CD4-positive, alpha-beta T cell (primary cell): ENCODE measurements at regions not wholly inside any gene's neighbourhood (a gene's known extent, or its start where the extent isn't known, plus 50 kb on each side); places are given as distances from the start of the nearest gene placed in this dataset.

ENCODE experiments used
- ATAC-seq: fragments of 200-7000 bp; cut with Tn5 transposase; one replicate; pipeline ENCODE4 v1.10.0; 2022; ENCODE audit warnings: mild to moderate bottlenecking; ENCODE audit not compliant: poor library complexity
- CTCF ChIA-PET: fragments of 350-600 bp; sonication (Branson Sonifier 250); formaldehyde crosslinking; loops from one replicate; lab custom pipeline; 2021; ENCODE audit warnings: antibody characterized with exemption, inconsistent platforms; lab: Charles Lee
- POLR2A ChIA-PET: fragments of 350-600 bp; sonication (Branson Sonifier 250); formaldehyde crosslinking; loops from one replicate; lab custom pipeline; 2021; ENCODE audit warnings: antibody characterized with exemption, inconsistent platforms; lab: Charles Lee
- DNase-seq, 14 experiments: peaks; one replicate each; pipeline ENCODE4 v3.0.0-alpha.2; 2013 to 2020; ENCODE audit warnings: mixed read lengths in 2 of 14
- H3K27ac ChIP-seq, 2 donors: one replicate each; pipeline versions ENCODE4 v1.5.1 to v1.7.0; 2013; ENCODE audit warnings: low read length in 2 of 2, low read depth in 1 of 2, mild to moderate bottlenecking in 1 of 2
- H3K27me3 ChIP-seq, 2 experiments: 1 replicate in 1 of 2; 2 replicates in 1 of 2; pipeline versions ENCODE4 v1.6.1 to v1.7.0; 2013; ENCODE audit warnings: low read length in 2 of 2, control low read depth in 1 of 2, mild to moderate bottlenecking in 1 of 2, moderate library complexity in 1 of 2; ENCODE audit not compliant: insufficient read depth in 2 of 2, control insufficient read depth in 1 of 2
- H3K36me3 ChIP-seq: one replicate; pipeline ENCODE4 v1.6.1; 2013; ENCODE audit warnings: low read length, control low read depth; ENCODE audit not compliant: insufficient read depth
- H3K4me1 ChIP-seq: one replicate; pipeline ENCODE4 v1.6.1; 2013; ENCODE audit warnings: low read length, control low read depth; ENCODE audit not compliant: insufficient read depth
- H3K4me3 ChIP-seq: one replicate; pipeline ENCODE4 v1.5.1; 2013; ENCODE audit warnings: mild to moderate bottlenecking, low read length, moderate library complexity
- H3K9me3 ChIP-seq, 2 experiments: 1 replicate in 1 of 2; 2 replicates in 1 of 2; pipeline versions ENCODE4 v1.6.1 to v1.7.0; 2013; ENCODE audit warnings: low read length in 2 of 2, mild to moderate bottlenecking in 2 of 2, control low read depth in 1 of 2, moderate library complexity in 1 of 2; ENCODE audit not compliant: control insufficient read depth in 1 of 2, insufficient read depth in 1 of 2
- H3K27ac Mint-ChIP-seq: one replicate; pipeline ENCODE4 v1.8.0; 2020; ENCODE audit warnings: mixed read lengths
- H3K27me3 Mint-ChIP-seq: one replicate; pipeline ENCODE4 v1.8.0; 2021; ENCODE audit warnings: mixed read lengths
- H3K36me3 Mint-ChIP-seq: one replicate; pipeline ENCODE4 v1.8.0; 2021; ENCODE audit warnings: low read depth, mixed read lengths
- H3K4me1 Mint-ChIP-seq: one replicate; pipeline ENCODE4 v1.8.0; 2021; ENCODE audit warnings: low read depth, mixed read lengths
- H3K4me3 Mint-ChIP-seq: one replicate; pipeline ENCODE4 v1.8.0; 2020; ENCODE audit warnings: mild to moderate bottlenecking, mixed read lengths
- H3K9me3 Mint-ChIP-seq: one replicate; pipeline ENCODE4 v1.8.0; 2020; ENCODE audit warnings: mixed read lengths
- CTCF ChIP-seq: fragments of 200-600 bp; IDR thresholded peaks from one replicate; pipeline ENCODE4 v1.8.0; 2022; ENCODE audit warnings: antibody characterized with exemption, mild to moderate bottlenecking
- intact Hi-C, 2 experiments: fragments of 100-400 bp; cut with DNase I in 1 of 2; cut with micrococcal nuclease in 1 of 2; formaldehyde crosslinking; loops; one replicate each; pipeline versions ENCODE4 v1.15.1 to v1.9.0; 2023 to 2025; cut with DNase I, micrococcal nuclease

DNA sequence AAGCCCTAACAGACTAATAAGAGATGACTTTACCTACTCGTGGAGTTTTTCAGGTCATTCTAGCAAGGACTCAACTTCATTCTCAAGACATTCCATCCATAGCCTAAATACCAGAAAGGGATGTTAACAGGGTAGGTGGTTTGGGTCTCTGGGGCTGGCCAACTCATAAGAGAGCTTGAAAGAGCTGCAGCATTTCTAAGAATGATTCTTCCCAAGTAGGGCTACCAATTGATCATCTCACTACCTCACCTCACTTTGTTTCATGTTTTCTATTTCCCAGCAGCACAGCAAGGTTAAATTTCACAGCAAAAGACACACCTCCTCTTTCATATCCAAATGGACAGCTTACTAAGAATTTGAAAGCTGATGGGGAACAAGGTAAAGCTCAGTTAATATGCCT lies 614.8 kb upstream of the DIPK2B start:
- H3K4me3 Mint-ChIP-seq: no peak overlapping the region
- no peak overlapping the region for H3K4me3 ChIP-seq
- POLR2A ChIA-PET: no interaction called here
- no peaks in the 10 kb centered on the region for H3K27me3 ChIP-seq
- peaks cover 14% of the 10 kb centered on the region for H3K4me1 Mint-ChIP-seq
- no peaks in the 10 kb centered on the region for H3K27me3 Mint-ChIP-seq
- intact Hi-C loops: no loop called here
- H3K27ac ChIP-seq: no peak overlapping the region
- TF ChIP-seq CTCF: no peak
- no peak for DNase-seq
- H3K36me3 Mint-ChIP-seq: no peaks in the 10 kb centered on the region
- no peaks in the 10 kb centered on the region for H3K9me3 ChIP-seq
- no peak overlapping the region for H3K27ac Mint-ChIP-seq
- H3K9me3 Mint-ChIP-seq: no peaks in the 10 kb centered on the region
- CTCF ChIA-PET: interaction anchor here (0.8 to 1.1 kb wide), 2 partner anchors 15 to 34 kb away, joined by 3 to 4 read pairs; no protein-coding TSS in a partner anchor
- H3K36me3 ChIP-seq: no peaks in the 10 kb centered on the region
- ATAC-seq: no peak
- H3K4me1 ChIP-seq: no peaks in the 10 kb centered on the region

GRCh38 chrX:45811326-45811725 lies 610.6 kb upstream of the DIPK2B start:
- peak overlapping the region; percentile 62 for H3K27ac Mint-ChIP-seq
- TF ChIP-seq CTCF: no peak
- H3K27ac ChIP-seq: no peak overlapping the region

DNA sequence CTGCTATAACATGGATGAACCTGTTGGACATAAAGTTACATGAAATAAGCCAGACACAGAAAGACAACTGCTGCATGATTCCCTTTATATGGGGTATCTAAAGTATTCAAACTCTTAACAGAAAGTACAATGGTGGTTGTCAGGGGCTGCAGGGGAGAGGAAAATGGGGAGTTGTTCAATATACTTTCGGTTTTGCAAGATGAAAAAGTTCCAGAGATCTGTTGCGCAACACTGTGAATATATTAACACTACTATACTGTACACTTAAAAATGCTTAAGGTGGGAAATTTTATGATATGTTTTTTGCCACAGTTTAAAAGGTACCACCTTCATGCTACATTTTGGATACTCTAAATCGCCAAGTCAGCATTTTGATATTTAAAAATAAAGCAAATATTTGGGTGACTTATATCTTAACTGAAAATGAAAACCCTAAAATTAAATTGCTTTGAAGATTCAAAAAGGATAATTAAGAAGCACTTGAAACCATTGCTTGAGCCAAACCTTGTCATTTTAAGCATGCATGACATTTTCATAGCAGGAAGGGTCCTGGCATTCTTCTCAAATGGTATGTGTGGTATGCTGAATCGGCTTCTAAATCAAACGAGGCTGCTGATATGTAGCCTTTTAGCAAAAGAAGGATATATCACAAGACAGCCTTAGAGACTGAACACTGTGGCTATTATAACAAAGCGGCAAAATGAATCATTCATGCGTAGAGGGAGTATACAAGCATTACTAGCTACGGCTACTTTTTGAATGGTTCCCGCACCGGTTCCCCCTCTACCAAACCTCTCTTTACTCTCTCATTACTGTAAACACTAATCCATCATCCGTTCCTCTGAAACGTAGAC lies 607.1 kb upstream of the DIPK2B start:
- no peak for TF ChIP-seq CTCF
- Histone ChIP-seq H3K4me3 (peak overlapping the region; percentile 50), H3K4me1 (peaks cover 24% of the 10 kb centered on the region), H3K9me3 (no peaks in the 10 kb centered on the region), H3K36me3 (no peaks in the 10 kb centered on the region), H3K27me3 (no peaks in the 10 kb centered on the region), H3K27ac (peak overlapping the region; percentile 67 to 82)
- ChIA-PET CTCF (interaction anchor here (1.2 kb wide), 1 partner anchor 12 kb away, joined by 4 read pairs; no protein-coding TSS in a partner anchor), POLR2A (interaction anchor here (0.8 to 3.6 kb wide), 7 partner anchors 8 to 49 kb away, joined by 3 to 47 read pairs (median 21); no protein-coding TSS in a partner anchor)
- H3K4me3 Mint-ChIP-seq: peak overlapping the region; percentile 90
- no peaks in the 10 kb centered on the region for H3K27me3 Mint-ChIP-seq
- peak overlapping the region; percentile 93 for H3K27ac Mint-ChIP-seq
- intact Hi-C loops: loop anchor here (2.0 to 10.0 kb wide), 3 partner anchors 41 to 767 kb away; partner anchors contain the start of gene CHST7 (in 1 of the 2)
- peaks cover 6% of the 10 kb centered on the region for H3K36me3 Mint-ChIP-seq
- peak; percentile 28 for ATAC-seq
- DNase-seq: peak in 4 of 14 experiments; percentile 17 to 70 (median 58)
- H3K9me3 Mint-ChIP-seq: no peaks in the 10 kb centered on the region
- peaks cover 71% of the 10 kb centered on the region for H3K4me1 Mint-ChIP-seq

More at GRCh38 chrX:45811326-45811725, 610.6 kb upstream of the DIPK2B start:
- Mint-ChIP-seq H3K4me3 (no peak overlapping the region), H3K9me3 (no peaks in the 10 kb centered on the region), H3K4me1 (peaks cover 52% of the 10 kb centered on the region), H3K27me3 (no peaks in the 10 kb centered on the region), H3K36me3 (peaks cover 5% of the 10 kb centered on the region)
- ChIA-PET CTCF (no interaction called here), POLR2A (no interaction called here)
- Histone ChIP-seq H3K27me3 (no peaks in the 10 kb centered on the region), H3K9me3 (no peaks in the 10 kb centered on the region), H3K4me3 (no peak overlapping the region), H3K4me1 (peaks cover 13% of the 10 kb centered on the region), H3K36me3 (no peaks in the 10 kb centered on the region)
- intact Hi-C loops: loop anchor here in 1 of 2 experiments (5.0 kb wide), 1 partner anchor 36 kb away; no protein-coding TSS in a partner anchor
- no peak for ATAC-seq
- no peak for DNase-seq
